Tongue (tissue), 1 donor: ENCODE measurements at regions not wholly inside any gene's neighbourhood (a gene's known extent, or its start where the extent isn't known, plus 50 kb on each side); places are given as distances from the start of the nearest gene placed in this dataset.

Experiments used
- DNase-seq: peaks from one replicate; pipeline ENCODE4 v3.0.0-alpha.2; 2015

- DNase-seq: peak; percentile 73
Measured at GRCh38 chr16:85173981-85174751, 61.9 kb upstream of the CIBAR2 start.

DNA sequence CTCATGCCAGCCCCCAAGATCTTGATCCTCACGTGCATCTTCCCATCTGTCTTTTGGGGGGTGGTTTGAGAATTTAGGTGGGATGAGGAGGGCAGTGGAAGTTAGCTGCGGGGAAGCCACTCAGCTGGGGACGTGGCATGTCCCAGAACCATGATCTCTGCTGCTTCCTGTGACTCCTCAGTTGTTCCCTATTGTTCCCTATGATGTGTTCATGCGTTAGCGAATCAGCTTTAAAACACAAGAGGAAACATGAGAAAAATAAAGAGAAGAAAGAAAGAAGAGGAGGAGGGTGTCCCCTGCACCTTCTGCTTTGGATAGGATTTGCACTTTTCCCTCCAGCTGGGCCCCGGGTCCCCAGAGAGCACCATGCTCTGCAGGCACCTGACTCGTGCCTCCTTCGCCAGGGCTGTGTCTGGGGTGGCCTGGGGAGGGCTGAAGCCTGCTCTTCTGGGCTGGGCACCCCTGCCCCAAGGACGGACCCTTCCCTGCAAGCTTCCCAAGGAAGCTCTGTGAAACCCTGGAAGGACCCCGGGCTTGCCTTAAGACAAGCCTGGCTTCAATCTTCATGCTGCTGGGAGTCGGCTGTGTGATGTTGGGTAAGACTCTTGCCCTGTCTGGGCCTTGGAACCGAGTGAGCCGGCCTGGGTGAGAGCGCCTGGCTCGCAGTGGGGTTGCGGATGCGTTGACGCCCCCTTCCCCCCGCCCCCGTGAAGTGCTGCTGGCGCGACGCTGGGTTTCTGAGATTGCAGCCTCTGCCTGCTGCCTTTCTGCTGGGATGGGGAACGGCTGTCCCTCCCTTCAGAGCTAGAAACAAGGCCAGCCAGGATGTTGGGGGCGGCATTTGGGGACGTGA is 62.8 kb upstream of the CIBAR2 start:
- no peak for DNase-seq

DNA sequence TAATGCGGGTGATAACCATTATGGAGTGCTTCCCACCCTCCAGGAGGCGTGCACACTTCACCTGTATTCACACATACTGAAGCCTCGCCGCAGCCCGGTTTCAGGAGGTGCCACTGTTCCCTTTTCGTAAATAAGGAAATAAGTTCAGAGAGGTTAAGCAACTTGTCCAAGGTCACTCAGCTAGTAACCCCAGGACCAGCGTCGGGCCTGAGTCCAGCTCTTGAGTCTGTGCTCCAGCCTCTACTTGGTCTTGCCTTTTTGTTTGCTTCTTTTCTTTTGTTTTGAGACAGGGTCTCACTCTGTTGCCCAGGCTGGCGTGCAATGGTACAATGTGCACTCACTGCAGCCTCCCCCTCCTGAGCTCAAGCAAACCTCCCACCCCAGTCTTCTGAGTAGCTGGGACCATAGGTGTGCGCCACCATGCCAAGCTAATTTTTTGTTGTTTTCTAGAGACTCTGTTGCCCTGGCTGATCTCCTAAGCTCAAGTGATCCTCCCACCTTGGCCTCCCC is 63.5 kb upstream of the CIBAR2 start:
- no peak for DNase-seq

- peak; percentile 72 for DNase-seq
Measured at GRCh38 chr16:85176541-85177447, 64.5 kb upstream of the CIBAR2 start.

DNA sequence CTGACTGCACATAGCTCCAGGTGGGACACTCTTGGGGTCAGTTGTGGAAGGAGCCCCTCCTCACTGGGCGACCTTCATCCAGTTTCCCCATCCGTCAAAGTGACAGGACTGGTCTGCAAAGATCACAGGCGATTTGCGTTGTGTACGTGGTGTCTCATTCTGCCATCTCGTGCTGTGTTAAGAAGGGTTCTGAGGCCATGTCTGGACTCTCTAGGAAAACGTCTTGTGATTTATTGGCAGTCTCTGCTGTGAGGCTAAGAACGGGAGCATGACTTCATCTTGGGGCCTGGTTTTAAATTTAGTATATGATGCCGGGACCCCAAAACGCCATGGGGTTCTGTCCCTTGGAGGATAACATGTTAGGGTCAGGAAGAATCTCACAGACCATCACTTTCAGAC is 65.2 kb upstream of the CIBAR2 start:
- no peak for DNase-seq

DNA sequence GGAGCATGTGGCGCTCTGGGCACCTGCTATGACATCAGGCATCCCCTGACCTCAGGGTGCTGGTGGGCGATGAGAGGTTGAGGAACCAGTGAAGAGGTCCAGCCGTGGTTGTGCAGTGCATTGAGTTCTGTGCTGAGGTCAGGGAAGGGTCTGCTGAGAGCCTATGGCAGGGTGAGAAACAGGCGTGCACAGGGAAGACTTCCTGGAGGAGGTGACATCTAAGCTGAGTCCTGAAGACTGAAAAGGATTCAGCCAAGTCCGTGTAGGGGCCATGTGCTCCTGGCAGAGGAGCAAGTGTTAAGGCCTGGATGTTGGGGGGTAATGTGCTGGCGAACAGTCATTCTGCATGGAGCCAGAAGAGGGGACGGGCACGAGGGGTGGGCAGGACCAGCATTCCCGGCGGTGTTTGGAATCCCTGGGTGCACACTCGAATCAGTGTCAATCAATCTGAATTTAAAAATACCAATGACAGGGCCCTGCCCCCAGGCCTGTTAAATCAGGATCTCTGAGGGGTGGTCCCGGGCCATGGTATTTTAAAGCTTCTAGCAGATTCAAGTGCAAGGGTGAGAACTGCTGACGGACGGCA is 65.8 kb upstream of the CIBAR2 start:
- no peak for DNase-seq

- no peak for DNase-seq
Measured at GRCh38 chr16:85178596-85178995, 66.3 kb upstream of the CIBAR2 start.

GRCh38 chr16:85179344-85180046 is 67.2 kb upstream of the CIBAR2 start:
- DNase-seq: no peak

GRCh38 chr16:85180047-85180826 is 68.0 kb upstream of the CIBAR2 start:
- no peak for DNase-seq

DNA sequence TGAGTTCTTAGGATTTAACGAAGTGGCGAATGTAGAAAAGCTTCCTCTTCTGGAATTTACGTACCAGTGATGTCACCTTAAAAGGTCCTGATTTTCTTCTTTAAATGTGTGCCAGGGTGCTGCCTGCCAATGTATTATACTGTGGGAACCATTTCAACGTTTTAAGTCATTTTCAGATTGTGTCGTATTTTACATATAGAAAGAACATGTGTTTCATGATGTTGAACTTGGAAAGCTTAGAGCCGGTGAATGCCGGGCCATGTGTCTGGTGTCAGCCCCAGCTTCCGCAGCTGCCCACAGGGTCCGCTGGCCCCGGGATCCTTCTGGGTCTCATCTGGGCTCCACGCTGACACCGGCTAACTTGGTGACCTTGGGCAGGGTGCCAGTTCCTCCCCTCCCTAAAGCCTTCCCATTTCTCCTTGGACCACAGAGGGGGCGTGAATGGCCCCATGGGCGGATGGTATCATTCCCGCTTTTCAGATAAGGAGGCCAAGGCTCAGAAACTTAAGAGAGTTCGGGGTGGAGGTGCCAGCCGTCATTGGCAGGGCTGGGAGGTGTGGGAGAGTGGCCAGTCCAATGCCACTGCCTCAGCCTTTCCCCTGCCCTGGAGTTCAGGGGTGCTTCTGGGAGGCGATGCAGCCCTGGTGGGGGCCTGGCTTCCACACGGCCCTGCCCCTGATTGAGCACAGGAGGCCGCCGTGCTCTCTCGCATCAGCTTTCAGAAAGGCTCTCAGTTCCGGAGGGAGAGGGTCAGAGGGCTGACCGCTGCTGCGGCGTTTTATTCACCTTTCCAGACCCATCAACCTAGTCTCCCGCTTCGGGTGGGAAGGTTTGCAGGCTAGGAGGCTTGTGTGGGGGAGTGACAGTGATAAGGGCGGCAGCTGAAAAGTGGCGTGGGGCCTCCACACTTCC is 68.8 kb upstream of the CIBAR2 start:
- DNase-seq: no peak

DNA sequence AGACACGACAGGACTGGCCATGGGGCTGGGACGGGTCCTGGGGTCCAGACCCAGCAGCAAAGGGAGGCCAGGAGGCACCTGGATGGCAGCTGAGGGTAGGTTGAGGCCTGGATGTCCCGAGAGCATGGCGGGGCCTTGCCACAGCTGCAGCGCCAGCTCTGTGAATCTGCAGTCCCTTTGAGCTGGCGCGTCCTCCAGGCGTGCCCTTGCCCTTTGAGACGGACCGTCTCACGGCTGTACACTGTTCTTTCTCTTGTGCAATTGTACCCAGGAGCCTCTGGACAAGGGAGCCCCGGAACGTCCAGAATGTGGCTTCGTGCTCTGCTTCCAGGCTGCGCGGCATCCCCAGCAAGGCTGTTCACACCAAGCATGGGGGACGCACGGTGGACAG is 69.5 kb upstream of the CIBAR2 start:
- no peak for DNase-seq

DNA sequence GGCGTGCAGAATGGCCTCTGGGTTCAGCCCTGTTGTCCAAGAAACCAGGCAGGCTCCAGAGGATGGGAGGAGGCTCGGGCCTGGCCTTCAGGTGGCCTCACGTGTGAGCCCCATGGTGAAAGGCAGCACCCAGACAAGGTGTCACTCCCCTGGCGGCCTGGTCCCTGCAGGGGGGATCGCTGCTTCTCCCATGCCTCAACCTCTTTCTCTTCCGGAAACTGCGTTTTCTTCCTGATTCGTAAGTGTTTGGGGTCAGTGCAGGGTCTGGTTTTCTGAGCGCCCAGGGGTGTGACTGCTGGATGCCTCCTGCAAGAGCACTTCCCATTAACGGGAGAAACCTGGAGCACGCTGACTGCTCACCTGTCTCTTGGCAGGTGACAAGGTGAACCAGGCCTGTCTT is 70.0 kb upstream of the CIBAR2 start:
- no peak for DNase-seq

DNA sequence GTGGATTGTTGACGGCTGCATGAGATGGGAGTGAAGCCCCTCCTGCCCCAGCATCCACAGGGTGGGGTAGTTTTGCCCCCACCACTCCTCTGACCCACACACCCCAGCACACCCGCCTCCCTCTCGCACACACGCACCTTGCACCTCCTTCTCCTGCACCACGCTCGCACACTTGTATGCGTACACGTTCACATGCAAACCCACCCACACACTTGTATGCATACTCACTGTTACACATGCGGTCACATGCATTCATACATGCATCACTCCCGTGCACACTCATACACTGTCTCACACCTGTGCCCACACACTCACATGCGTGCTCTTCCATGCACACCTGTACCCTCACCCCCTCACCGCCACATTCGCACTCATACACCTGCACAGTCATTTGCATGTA is 70.5 kb upstream of the CIBAR2 start:
- DNase-seq: no peak

GRCh38 chr16:85183564-85183963 is 71.3 kb upstream of the CIBAR2 start:
- no peak for DNase-seq

- DNase-seq: no peak
Measured at GRCh38 chr16:85184404-85184803, 72.1 kb upstream of the CIBAR2 start.

DNA sequence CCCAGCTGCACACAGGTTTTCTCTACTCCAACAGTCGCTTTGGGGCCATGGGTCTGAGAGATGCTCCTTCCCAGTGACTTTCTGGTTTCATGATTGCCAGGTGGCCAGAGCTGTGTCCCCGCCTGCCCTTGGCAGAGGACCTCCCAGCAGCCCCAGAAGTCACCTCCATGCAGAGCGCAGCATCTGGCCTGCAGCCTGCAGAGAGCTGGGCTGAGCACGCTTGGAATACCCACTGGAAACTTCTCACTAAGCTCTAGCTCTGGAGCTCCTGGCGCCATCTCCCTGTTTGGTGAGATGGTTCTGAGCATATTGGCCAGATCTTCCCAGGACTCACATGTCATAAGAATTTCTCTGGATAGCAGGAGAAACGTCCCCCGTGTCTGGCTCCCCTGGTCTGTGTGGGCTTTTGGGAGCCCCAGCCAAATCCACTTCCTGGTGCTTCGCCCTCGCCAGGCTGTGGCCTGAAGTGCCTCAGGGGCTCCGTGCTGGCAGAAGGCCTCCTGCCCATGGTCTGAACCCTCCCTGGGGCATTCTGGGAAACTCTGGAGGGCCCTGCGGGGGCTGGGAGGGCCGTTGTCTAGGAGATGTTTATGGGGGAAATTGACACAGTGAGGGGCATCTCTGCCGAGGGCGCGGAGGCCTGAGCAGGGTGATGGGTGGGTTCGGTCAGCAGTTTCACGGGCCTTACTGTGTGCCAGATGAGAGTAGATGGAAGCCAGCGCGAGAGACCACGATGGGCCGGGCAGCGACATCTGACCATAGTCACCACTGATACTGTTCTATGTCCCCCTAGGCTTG is 73.2 kb upstream of the CIBAR2 start:
- no peak for DNase-seq

DNA sequence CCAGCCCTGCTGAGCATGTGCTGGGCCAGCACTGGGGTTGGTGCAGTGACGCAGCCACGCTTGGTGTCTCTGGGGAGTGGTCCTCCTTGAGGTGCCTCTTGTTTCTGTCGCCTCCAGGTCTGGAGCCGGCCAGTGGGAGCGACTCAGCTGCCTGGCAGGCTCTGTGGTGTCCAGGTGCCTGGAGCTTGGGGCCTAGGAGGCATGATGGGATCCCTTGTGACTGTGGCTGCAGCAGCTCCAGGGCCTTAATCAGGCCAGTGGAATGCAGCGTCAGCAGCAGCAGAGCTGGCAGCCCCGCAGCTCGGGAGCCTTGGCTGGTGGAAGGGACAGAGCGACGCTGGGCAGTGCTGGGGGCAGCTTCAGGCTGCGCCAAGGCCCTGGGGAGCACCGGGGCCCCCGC is 74.7 kb upstream of the CIBAR2 start:
- no peak for DNase-seq

- no peak for DNase-seq
Measured at GRCh38 chr16:85187447-85187846, 75.2 kb upstream of the CIBAR2 start.

GRCh38 chr16:85187886-85188285 is 75.6 kb upstream of the CIBAR2 start:
- DNase-seq: no peak
